ENCODE measurements at regions not wholly inside any gene's neighbourhood (a gene's known extent, or its start where the extent isn't known, plus 50 kb on each side); places are given as distances from the start of the nearest gene placed in this dataset.

DNA sequence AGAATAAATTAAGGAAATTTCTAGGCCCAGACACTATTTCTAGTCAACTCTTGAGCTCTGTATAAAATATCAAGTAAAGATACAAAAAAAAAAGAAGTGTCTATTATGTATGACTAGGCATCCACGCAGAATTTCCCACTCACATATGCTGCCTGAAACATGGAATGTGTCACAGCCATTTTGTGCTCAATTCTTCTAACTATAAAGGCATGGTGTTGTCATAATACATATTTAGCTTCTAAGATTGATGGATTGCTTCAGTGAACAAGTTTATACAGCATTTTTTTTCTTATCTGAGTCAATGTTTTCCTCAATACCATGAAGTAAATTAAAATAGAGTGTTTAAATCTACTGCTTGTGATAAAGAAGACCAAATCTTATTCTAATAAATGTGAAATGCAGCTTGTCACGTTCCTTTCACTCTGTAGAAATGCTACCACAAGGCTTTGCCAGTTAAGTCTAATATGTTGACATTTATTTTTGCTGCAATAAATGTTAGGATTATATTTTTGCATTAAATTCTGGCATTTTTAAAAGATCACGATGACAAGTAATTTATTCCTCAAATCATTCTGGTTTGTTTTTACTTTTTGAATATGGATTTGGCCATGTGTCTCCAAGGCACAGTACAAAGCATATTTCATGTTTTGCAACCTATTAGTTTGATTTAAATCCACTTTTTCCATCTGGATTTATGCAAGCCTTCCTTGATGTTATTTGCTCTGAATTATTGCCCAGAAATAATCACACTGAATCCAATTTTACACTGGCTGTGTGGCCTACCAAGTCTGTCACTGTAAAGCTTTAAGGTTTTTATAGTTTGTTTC is 1829.0 kb upstream of the PCDH7 start:
- DNase-seq = no peak

- no peak for DNase-seq
These were observed 1806.7 kb upstream of the PCDH7 start for GRCh38 chr4:28913466-28913865.

DNA sequence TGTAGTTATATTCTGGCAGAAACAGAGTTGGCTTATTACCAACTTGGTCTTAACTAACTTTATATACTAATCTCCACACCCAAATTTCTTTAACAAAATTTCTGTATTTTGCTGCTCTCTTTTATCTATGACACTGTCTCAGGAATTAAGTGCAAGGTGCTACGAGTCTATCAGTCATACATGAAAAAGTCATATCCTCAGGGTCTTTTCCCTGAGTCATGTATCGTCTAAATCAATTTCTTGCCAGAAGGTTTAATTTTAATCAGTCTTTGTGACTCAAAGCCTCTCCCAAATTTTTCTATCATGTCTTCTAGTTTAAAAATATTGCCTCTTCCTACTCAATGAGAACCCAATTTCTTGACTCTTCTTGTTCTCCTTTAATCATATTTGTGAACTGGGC is 1803.6 kb upstream of the PCDH7 start:
- no peak for DNase-seq

GRCh38 chr4:28918871-28919270 is 1801.3 kb upstream of the PCDH7 start:
- DNase-seq = no peak

DNA sequence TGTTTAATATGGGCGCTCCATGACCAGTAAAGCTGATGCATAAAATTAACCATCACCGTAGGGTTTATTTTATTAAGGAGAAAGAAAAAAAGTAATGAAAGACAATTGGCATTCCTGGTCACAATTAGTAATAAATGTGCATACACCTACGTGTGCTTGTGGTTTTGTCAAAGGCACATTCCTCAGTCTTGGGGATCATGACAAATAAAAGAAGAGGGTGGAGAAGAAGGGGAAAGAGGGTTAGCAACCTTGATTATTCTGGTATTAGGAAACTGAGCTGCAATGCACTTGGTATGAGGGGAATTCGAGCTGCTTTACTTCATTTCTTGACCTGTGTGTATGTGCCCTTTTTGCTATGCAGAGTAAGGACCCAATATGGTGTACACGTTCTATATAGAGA is 1798.3 kb upstream of the PCDH7 start:
- no peak for DNase-seq

- no peak for DNase-seq
These were observed 1794.0 kb upstream of the PCDH7 start for GRCh38 chr4:28926156-28926555.

GRCh38 chr4:28942631-28943030 is 1777.5 kb upstream of the PCDH7 start:
- no peak for DNase-seq

- DNase-seq = no peak
These were observed 1772.8 kb upstream of the PCDH7 start for GRCh38 chr4:28947374-28947773.

GRCh38 chr4:28948501-28948900 is 1771.7 kb upstream of the PCDH7 start:
- DNase-seq = no peak

GRCh38 chr4:28966982-28967381 is 1753.2 kb upstream of the PCDH7 start:
- DNase-seq = peak; percentile 28

GRCh38 chr4:28973587-28974350 is 1746.4 kb upstream of the PCDH7 start:
- DNase-seq = peak; percentile 0

DNA sequence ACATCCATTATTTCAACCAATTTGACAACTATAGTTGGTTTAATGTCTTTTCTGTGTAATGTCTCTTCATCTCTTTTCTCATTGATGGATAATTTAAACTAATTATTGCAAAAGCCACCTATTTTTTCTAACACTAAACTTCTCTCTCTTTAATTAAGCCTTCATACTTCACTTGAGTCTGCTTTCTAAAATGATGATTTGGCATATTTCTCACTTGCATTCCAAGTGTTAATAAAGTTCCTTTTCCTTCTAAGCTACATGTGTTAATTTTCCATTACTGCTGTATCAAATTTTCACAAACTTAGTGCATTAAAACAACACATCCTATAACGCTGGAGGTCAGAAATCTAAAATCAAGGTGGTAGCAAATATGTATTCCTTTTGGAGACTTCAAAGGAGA is 1743.8 kb upstream of the PCDH7 start:
- DNase-seq = no peak

DNA sequence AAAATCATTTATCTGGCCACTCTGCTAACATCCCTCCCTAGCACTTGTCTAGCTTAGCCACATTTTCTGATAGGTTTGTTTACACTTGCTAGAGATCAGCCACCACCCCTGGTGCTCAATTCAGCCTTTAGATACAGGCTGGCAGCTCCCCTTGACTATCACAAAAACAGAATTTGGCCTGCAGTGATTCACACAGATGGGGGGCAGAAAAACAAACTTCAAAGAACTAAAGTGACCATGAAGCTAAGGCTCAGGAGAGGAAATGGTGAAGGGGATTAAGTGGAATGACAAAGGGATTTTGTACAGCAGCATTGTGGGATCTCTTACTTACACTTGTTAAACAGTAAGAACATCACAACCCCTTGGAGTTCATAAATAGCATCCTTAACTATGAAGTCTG is 1718.0 kb upstream of the PCDH7 start:
- DNase-seq = no peak

DNA sequence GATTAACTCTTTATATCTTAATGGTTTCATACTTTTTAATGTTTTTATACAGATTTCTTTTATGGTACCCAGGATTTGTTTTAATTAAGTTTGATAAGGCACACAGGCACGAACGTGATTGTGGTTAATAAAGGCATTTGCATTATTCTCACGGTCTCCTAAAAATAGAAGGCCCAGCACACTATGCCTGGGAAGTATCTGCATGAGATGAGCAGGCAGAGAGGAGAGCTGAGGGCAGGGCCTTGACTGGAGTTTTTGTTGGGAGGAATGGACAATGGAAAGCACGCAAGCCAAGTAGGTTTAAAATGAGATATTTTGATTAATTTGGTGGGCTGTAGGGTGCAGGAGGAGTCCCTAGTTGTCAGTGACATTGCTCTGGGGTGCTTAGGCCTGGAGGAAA is 1714.3 kb upstream of the PCDH7 start:
- DNase-seq = no peak

GRCh38 chr4:29009908-29010307 is 1710.3 kb upstream of the PCDH7 start:
- no peak for DNase-seq

DNA sequence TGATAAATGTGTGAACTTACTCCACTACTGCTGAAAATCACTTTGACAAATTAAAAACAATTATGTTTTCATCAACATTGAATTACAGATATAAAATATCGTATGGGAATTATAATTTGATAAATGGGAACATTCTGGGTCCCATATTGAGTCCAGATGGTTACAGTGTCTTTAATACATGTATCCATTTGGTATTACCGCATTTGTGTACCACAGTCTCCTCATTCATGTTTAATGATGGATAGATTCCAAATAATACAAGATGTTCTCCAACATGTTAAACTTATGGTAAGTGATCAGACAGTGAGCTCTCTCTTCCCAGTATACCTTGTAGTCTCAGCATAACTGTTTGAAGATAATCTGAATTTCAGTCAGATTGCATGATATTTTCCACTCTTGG is 1706.8 kb upstream of the PCDH7 start:
- DNase-seq = no peak

DNA sequence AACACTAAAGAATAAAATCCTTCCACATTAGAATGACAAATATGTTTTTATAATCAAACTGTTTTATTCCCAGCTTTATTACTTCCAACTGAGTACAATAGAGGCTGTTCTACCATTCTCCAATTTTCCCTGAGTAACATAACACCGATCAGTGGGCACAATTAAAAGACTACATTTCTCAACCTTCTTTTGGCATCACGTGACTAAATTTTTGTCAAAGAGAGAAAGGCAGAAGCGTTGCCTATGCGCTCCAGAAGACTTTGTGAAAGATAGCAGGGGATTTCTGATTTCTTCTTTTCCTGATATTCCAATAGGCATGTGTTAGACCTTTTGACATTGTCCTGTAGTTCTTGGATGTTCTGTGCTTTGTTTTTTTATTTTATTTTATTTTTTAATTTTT is 1705.6 kb upstream of the PCDH7 start:
- no peak for DNase-seq

- no peak for DNase-seq
These were observed 1686.5 kb upstream of the PCDH7 start for GRCh38 chr4:29033703-29034102.

GRCh38 chr4:29037501-29037900 is 1682.7 kb upstream of the PCDH7 start:
- no peak for DNase-seq

- DNase-seq = no peak
These were observed 1676.8 kb upstream of the PCDH7 start for GRCh38 chr4:29043411-29043810.

DNA sequence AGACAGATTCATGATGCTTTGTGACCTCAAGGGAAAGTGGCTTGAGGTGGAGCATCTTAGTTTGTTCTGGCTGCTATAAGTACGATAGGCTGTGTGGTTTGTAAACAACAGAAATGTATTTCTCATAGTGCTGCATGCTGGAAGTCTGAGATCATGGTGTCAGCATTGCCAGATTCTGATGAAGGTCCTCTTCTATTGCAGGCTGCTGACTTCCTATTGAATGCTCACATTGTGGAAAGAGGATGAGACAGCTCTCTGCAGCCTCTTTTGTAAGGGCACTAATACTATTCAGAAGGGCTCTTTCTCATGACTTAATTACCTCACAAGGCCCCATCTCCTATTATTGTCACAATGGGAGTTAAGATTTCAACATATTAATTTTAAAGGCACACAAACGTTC is 1674.0 kb upstream of the PCDH7 start:
- DNase-seq = peak; percentile 47

DNA sequence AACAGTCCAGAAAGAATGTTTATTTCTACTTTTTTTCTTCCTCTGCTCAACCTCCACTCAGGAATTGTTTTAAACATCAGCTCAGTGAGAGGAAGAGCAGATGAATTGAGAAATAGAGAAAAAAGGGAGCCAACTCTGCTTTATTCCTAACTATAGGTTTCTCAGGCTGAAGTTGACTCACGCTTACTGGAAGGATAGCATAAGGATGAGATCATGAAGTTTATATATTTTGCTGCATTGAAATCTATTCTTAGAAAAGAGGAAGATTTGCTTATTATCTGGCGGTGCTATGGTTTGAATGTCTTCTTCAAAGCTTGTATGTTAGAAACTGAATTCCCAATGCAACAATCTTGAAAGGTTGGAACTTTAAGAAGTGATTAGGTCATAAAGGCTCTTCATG is 1673.4 kb upstream of the PCDH7 start:
- peak; percentile 66 for DNase-seq

- DNase-seq = no peak
These were observed 1672.7 kb upstream of the PCDH7 start for GRCh38 chr4:29047341-29048041.
